SW 1271 (cell line): ENCODE measurements at regions not wholly inside any gene's neighbourhood (a gene's known extent, or its start where the extent isn't known, plus 50 kb on each side); places are given as distances from the start of the nearest gene placed in this dataset.
A peak's percentile ranks its signal among the peaks of the same experiment; 100 is the strongest.
"Not testable (repeated sequence)": the region's sequence is repeated elsewhere in the genome, so short reads cannot be mapped to it uniquely, and the experiment has no call there.

Experiments
- DNase-seq, 2 experiments: peaks; one replicate each; lab custom pipeline; 2025; lab: John Stamatoyannopoulos, UW

DNA sequence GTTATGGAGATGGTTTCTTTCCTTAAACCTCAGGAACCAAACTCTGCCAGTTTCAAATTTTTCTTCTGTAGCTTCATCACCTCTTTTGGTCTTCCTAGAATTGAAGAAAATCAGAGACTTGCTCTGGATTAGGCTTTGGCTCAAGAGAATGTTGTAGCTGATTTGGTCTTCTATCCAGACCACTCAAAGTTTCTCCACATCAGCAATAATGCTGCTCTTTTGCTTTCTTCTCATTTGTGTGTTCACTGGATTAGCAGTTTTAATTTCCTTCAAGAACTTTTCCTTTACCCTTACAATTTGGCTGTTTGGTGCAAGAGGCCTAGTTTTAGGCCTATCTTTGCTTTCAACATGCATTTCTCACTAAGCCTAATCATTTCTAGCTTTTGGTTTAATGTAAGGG, 78.1 kb upstream of the PLCB4 start:
- no peak for DNase-seq

DNA sequence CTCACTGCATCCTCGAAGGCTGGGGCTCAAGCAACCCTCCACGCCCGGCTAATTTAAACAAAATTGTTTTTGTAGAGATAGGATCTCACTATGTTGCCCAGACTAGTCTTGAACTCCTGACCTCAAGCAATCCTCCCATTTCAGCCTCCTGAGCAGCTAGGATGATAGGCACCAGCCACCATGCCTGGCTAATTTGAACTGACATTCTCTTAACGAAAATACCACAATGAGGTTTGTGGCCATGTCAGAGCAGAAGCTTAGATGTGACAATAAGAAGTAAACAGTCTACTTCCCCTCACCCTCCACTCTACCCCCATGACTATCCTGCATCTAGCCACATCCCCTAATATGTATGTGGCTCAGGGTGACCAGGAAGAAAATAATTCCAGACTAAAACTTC, 74.8 kb upstream of the PLCB4 start:
- DNase-seq = no peak

GRCh38 chr20:8995761-8996160, 73.1 kb upstream of the PLCB4 start:
- no peak for DNase-seq

DNA sequence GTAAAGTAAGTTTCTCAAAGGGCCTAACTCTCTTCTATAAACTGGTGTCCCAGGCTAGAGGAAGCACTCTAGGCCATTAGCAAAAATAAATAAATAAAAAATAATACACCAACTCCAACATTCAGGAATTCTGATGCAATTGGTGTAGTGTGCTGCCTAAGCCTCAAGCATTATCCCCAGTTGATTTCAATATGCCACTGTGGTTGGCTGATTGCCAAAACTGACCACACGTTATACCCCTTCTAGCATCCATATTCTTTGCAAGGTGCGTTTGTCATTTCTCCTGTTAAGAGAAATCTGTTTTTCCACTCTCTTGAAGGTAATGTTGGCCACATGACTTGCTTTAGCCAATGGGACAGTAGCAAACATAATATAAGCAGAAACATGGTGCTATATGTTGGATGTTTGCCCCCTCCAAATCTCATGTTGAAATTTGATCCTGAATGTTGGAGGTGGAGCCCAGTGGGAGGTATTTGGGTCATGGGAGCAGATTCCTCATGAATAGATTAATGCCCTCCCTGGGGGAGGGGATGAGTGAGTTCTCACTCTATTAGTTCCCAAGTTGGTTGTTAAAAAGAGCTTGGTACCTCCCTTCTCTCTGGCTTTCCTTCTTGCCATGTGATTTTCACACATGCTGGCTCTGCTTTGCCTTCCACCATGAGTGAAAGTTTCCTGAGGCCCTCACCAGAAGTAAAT, 71.9 kb upstream of the PLCB4 start:
- no peak for DNase-seq

- no peak for DNase-seq
These were observed 71.2 kb upstream of the PLCB4 start for GRCh38 chr20:8997701-8998117.

GRCh38 chr20:9011121-9011520, 57.8 kb upstream of the PLCB4 start:
- no peak for DNase-seq

DNA sequence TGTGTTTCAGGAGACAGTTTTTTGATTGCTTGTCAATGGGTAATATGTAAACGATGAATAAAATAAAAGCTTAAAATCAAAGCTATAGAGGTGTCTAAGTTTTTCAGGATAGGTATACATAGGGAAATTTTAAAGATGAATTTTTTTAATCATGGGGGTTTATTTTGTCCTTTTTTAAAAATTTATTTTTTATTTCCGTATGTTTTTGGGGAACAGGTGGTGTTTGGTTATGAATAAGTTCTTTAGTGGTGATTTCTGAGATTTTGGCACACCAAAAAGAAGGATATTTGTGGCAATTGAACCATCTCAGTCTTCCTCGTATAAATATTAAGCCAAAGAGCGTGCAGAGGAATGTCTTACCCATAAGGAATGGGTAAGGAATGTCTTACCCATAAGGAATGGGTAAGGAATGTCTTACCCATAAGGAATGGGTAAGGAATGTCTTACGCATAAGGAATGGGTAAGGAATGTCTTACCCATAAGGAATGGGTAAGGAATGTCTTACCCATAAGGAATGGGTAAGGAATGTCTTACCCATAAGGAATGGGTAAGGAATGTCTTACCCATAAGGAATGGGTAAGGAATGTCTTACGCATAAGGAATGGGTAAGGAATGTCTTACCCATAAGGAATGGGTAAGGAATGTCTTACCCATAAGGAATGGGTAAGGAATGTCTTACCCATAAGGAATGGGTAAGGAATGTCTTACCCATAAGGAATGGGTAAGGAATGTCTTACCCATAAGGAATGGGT, 53.5 kb upstream of the PLCB4 start:
- DNase-seq = not testable (repeated sequence)

DNA sequence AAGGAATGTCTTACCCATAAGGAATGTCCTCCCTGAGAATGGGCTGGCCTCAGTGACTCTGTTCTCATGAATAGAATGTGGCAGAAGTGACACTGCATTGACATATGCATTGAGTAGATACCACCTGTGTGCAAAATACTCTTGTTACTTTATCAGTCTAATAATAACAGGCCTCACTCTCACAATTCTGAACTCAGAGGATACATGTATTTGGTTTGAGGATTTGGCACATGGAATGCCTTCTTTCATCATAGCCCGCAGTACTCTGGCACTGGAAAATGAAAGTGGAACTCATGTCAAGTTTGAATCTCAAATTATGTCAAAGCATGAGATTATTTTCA, 52.9 kb upstream of the PLCB4 start:
- peak in 1 of 2 experiments; percentile 29 for DNase-seq

DNA sequence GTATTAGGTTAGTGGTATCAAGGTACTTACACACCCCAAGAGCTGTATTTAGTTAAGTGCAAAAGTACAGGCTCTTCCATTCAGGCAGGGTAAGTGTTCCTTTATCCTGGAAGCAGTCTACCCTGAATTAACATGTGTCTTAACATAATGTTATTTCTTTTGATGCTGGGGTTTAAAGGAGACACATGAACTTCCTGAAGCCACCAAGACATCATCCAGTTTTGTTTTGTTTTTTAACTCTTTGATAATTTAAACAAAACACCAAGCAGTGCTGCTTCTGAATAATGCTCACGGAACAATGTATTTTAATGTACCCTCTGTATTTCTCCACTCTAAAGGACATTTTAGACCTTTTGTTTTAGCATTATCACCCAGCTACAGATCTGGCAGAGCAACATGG, 50.5 kb upstream of the PLCB4 start:
- no peak for DNase-seq
